ENCODE measurements at regions not wholly inside any gene's neighbourhood (a gene's known extent, or its start where the extent isn't known, plus 50 kb on each side); places are given as distances from the start of the nearest gene placed in this dataset.

DNA sequence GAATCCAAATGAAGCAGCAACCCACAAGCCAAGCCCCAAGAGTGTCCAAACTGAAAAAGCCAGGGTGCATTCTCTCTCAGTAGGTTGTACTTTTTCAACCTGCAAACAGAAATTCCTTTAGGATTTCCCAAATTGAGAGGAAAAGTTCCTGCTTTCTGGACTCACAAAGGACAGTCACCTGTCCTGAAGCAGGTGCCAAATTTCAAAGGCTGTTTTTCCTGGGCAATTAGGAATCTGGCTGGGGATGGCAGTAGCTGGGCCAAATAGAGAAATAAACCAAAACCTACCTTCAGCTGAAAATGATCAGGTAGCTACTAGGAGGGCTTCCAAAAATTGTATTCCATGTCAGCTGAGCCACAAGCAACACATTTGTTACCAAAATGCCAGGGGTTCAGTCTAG lies 83.1 kb upstream of the TP63 start:
- no peaks in the 10 kb centered on the region for H3K4me1 ChIP-seq
- H3K27ac ChIP-seq: no peak overlapping the region
- H3K27me3 ChIP-seq: no peaks in the 10 kb centered on the region
- ATAC-seq (ENCODE audit: low FRiP score in 2 of 2) (no peak), DNase-seq (no peak)
- no peaks in the 10 kb centered on the region for H3K36me3 ChIP-seq
- peaks cover 0 to 10% (median 5%) of the 10 kb centered on the region in 4 donors for H3K9me3 ChIP-seq
- no peak overlapping the region for H3K4me3 ChIP-seq
- TF ChIP-seq, protein P1, sequence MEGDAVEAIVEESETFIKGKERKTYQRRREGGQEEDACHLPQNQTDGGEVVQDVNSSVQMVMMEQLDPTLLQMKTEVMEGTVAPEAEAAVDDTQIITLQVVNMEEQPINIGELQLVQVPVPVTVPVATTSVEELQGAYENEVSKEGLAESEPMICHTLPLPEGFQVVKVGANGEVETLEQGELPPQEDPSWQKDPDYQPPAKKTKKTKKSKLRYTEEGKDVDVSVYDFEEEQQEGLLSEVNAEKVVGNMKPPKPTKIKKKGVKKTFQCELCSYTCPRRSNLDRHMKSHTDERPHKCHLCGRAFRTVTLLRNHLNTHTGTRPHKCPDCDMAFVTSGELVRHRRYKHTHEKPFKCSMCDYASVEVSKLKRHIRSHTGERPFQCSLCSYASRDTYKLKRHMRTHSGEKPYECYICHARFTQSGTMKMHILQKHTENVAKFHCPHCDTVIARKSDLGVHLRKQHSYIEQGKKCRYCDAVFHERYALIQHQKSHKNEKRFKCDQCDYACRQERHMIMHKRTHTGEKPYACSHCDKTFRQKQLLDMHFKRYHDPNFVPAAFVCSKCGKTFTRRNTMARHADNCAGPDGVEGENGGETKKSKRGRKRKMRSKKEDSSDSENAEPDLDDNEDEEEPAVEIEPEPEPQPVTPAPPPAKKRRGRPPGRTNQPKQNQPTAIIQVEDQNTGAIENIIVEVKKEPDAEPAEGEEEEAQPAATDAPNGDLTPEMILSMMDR (IDR thresholded peaks at IDR 0.05): no peak
- no peak for TF ChIP-seq EP300 (IDR thresholded peaks at IDR 0.05)
- TF ChIP-seq POLR2AphosphoS5 (IDR thresholded peaks at IDR 0.05): no peak
- no peak for TF ChIP-seq POLR2A (IDR thresholded peaks at IDR 0.05)

DNA sequence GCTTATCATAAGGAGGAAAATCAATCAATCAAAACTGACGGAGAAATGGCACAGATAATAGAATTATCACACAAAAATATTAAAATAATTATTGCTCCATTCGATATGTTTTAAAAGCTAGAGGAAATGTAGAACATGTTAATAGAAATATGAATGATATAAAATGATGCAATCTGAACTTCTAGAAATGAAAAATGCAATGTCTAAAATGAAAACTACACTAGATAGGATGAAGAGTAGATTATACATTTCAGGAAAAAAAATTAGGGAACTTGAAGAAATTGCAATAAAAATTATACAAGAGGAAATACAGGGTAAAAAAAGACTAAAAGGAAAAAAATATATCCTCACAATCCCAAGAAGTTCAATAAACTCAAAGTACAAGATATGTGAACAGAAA lies 80.2 kb upstream of the TP63 start:
- no peak overlapping the region for H3K27ac ChIP-seq
- no peak overlapping the region for H3K4me3 ChIP-seq
- no peaks in the 10 kb centered on the region for H3K27me3 ChIP-seq
- H3K36me3 ChIP-seq: no peaks in the 10 kb centered on the region
- ATAC-seq (ENCODE audit: low FRiP score in 2 of 2) (no peak), DNase-seq (no peak)
- peaks cover 0 to 14% (median 5%) of the 10 kb centered on the region in 4 donors for H3K9me3 ChIP-seq
- H3K4me1 ChIP-seq: no peaks in the 10 kb centered on the region
- TF ChIP-seq, protein P1 (IDR thresholded peaks at IDR 0.05): no peak
- TF ChIP-seq EP300 (IDR thresholded peaks at IDR 0.05) (no peak), POLR2A (IDR thresholded peaks at IDR 0.05) (no peak), POLR2AphosphoS5 (IDR thresholded peaks at IDR 0.05) (no peak)
- 70 to 76% methylated on average over 2 of the region's 2 CpGs for WGBS, 2 donors

DNA sequence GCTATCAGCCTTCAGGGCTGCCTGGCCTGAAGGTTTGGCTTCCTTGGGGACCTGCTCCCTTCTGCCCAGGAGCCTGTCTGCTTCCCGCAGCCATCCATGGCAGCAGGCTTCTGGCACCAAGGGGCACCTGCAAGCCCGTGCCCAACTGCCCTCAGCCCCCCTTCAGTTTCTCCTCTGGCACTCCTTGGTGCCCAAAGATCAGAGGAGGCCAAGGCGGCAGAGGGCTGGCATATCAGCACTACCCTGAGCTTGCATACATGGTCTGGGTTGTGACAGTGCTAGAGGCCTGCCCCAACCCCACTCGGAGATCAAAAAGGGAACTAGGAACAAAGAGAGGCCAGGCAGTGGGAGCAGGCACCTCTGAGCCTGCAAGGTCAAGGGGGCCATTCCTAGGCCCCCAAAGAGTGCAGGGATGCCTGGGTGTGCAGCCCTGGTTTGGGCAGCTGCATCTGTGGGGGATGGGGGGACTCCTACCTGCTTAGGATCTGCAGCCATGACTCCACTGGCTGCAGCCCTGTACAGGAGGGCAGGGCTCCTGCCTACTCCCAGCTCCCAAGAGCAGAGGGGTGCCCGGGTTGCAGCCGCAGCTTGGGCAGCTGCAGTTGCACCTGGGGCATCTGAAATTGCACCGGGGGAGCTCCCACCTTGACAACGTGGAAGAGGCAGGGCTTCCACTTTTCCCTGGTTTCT lies 76.2 kb upstream of the TP63 start:
- Histone ChIP-seq H3K27me3 (no peaks in the 10 kb centered on the region), H3K36me3 (no peaks in the 10 kb centered on the region), H3K27ac (no peak overlapping the region), H3K4me1 (no peaks in the 10 kb centered on the region), H3K4me3 (no peak overlapping the region), H3K9me3 (peaks cover 0 to 6% (median 0%) of the 10 kb centered on the region in 4 donors)
- no peak for TF ChIP-seq POLR2AphosphoS5 (IDR thresholded peaks at IDR 0.05)
- TF ChIP-seq, protein P1 (IDR thresholded peaks at IDR 0.05): no peak
- no peak for TF ChIP-seq POLR2A (IDR thresholded peaks at IDR 0.05)
- TF ChIP-seq EP300 (IDR thresholded peaks at IDR 0.05): no peak
- WGBS, 2 donors: 81 to 93% methylated on average over 3 to 7 of the region's 8 CpGs
- DNase-seq (peak in 1 of 2 donors; percentile 45), ATAC-seq (ENCODE audit: low FRiP score in 2 of 2) (peak; percentile 16 to 43)

DNA sequence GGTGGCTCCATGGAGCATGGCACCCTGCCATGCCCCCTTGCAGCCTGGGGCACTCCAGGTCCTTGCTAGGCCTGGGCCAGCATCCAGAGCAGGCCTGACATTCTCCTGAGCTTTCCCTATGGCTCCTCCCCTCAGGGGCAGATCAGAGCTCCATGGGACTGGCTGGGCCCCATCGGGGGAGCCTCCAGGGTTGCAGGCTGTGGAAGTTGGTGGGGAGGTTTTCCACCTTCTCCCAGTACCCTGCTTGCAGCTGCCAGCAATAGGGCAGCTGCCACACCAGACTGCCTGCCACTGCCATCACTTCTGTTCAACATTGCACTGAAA lies 75.7 kb upstream of the TP63 start:
- Histone ChIP-seq H3K27ac (no peak overlapping the region), H3K9me3 (peaks cover 0 to 6% (median 0%) of the 10 kb centered on the region in 4 donors), H3K36me3 (no peaks in the 10 kb centered on the region), H3K4me1 (no peaks in the 10 kb centered on the region), H3K4me3 (no peak overlapping the region), H3K27me3 (no peaks in the 10 kb centered on the region)
- no CpG with 5 or more reads among the region's 1 CpG for WGBS, 2 donors
- ATAC-seq (ENCODE audit: low FRiP score in 2 of 2) (peak in 1 of 2 donors; percentile 8), DNase-seq (no peak)
- TF ChIP-seq, protein P1 (IDR thresholded peaks at IDR 0.05): no peak
- TF ChIP-seq POLR2AphosphoS5 (IDR thresholded peaks at IDR 0.05): no peak
- TF ChIP-seq EP300 (IDR thresholded peaks at IDR 0.05): no peak
- TF ChIP-seq POLR2A (IDR thresholded peaks at IDR 0.05): no peak

DNA sequence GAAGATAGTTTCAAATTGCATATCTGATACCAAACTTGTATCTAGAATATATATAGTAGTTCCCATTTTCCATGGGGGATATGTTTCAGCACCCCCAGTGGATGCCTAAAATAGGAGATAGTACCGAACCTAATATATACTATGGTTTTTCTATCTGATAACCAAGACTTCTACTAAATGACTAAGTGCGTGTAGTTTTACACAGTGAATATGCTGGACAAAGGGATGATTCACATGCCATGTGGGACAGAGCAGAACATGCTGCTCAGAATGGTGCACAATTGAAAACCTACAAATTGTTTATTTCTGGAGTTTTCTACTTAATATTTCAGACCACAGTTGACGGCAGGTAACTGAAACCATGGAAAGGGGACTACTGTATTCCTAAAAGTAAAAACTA lies 73.4 kb upstream of the TP63 start:
- WGBS, 2 donors: 91 to 93% methylated on average over 3 of the region's 3 CpGs
- no peak for ATAC-seq (ENCODE audit: low FRiP score in 2 of 2)

More for the DNA sequence above, 73.4 kb upstream of the TP63 start:
- Histone ChIP-seq H3K4me1 (no peaks in the 10 kb centered on the region), H3K9me3 (peaks cover 0 to 4% (median 0%) of the 10 kb centered on the region in 4 donors), H3K36me3 (no peaks in the 10 kb centered on the region), H3K27me3 (no peaks in the 10 kb centered on the region), H3K27ac (no peak overlapping the region), H3K4me3 (no peak overlapping the region)
- TF ChIP-seq EP300 (IDR thresholded peaks at IDR 0.05): no peak
- DNase-seq: no peak
